GM10248 (cell line): ENCODE measurements at regions not wholly inside any gene's neighbourhood (a gene's known extent, or its start where the extent isn't known, plus 50 kb on each side); places are given as distances from the start of the nearest gene placed in this dataset.
"Not testable (repeated sequence)": the region's sequence is repeated elsewhere in the genome, so short reads cannot be mapped to it uniquely, and the experiment has no call there.

Experiments
- CTCF ChIA-PET: fragments of 300-600 bp; sonication (Branson Sonifier 250); formaldehyde crosslinking; extraction: SDS; loops from one replicate; lab custom pipeline; 2021; ENCODE audit warnings: antibody characterized with exemption; lab: Yijun Ruan, JAX
- POLR2A ChIA-PET: fragments of 350-650 bp; sonication (Branson Sonifier 250); formaldehyde crosslinking; extraction: SDS; loops from one replicate; lab custom pipeline; 2020; ENCODE audit warnings: antibody characterized with exemption; lab: Yijun Ruan, JAX
- DNase-seq: peaks from one replicate; pipeline ENCODE4 v3.0.0; 2012; ENCODE audit errors: extremely low spot score
- TF ChIP-seq, protein P1 (sequence below): IDR thresholded peaks from 2 replicates; pipeline ENCODE4 v1.5.1; 2012; ENCODE audit warnings: mild to moderate bottlenecking, low read depth; ENCODE audit errors: extremely low read depth, missing control alignments, control extremely low read depth

DNA sequence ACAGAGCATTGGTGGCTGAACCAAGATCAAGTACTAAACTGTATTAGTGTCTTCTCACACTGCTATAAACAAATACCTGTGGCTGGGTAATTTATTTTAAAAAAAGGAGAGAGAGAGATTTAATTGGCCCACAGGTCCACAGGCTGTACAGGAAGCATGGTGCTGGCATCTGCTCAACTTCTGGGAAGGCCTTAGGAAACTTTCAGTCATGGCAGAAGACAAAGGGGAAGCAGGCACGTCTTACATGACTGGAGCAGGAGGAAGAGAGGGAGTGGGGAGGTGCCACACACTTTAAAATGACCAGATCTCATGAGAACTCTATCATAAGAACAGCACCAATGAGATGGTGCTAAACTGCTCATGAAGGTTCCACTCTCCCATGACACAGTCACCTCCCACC is 95.2 kb upstream of the JCAD start:
- TF ChIP-seq, protein P1, sequence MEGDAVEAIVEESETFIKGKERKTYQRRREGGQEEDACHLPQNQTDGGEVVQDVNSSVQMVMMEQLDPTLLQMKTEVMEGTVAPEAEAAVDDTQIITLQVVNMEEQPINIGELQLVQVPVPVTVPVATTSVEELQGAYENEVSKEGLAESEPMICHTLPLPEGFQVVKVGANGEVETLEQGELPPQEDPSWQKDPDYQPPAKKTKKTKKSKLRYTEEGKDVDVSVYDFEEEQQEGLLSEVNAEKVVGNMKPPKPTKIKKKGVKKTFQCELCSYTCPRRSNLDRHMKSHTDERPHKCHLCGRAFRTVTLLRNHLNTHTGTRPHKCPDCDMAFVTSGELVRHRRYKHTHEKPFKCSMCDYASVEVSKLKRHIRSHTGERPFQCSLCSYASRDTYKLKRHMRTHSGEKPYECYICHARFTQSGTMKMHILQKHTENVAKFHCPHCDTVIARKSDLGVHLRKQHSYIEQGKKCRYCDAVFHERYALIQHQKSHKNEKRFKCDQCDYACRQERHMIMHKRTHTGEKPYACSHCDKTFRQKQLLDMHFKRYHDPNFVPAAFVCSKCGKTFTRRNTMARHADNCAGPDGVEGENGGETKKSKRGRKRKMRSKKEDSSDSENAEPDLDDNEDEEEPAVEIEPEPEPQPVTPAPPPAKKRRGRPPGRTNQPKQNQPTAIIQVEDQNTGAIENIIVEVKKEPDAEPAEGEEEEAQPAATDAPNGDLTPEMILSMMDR: no peak
- DNase-seq: no peak
- ChIA-PET POLR2A (no interaction called here), CTCF (no interaction called here)

GRCh38 chr10:30154126-30154525 is 94.7 kb upstream of the JCAD start:
- ChIA-PET CTCF (no interaction called here), POLR2A (no interaction called here)
- TF ChIP-seq, protein P1: no peak
- no peak for DNase-seq

- ChIA-PET CTCF (interaction anchor here (1.4 to 1.6 kb wide), 2 partner anchors 16 to 21 kb away, joined by 3 to 6 read pairs; no protein-coding TSS in a partner anchor), POLR2A (no interaction called here)
- no peak for DNase-seq
- TF ChIP-seq, protein P1: no peak
These were observed 92.4 kb upstream of the JCAD start for GRCh38 chr10:30151581-30152389.

DNA sequence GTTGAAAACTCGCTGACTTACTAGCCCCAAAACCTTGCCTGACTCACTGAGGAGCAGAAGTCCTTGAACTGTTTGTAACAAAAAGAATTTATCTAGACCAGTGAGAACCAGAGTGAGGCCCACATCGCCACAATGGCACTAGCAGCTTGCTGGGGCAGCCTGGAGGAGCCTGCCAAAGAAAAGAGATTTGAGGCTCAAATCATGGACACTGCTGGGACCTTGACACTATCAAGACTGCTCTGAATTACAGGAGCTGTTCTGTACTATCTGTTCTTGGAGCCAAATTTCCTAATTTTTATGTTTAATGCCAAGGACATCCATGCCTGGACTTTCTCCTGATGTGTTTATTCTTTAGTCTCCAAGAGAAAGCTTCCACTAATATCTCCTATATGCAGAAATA is 82.0 kb upstream of the JCAD start:
- TF ChIP-seq, protein P1: no peak
- ChIA-PET CTCF (no interaction called here), POLR2A (no interaction called here)
- DNase-seq: no peak

DNA sequence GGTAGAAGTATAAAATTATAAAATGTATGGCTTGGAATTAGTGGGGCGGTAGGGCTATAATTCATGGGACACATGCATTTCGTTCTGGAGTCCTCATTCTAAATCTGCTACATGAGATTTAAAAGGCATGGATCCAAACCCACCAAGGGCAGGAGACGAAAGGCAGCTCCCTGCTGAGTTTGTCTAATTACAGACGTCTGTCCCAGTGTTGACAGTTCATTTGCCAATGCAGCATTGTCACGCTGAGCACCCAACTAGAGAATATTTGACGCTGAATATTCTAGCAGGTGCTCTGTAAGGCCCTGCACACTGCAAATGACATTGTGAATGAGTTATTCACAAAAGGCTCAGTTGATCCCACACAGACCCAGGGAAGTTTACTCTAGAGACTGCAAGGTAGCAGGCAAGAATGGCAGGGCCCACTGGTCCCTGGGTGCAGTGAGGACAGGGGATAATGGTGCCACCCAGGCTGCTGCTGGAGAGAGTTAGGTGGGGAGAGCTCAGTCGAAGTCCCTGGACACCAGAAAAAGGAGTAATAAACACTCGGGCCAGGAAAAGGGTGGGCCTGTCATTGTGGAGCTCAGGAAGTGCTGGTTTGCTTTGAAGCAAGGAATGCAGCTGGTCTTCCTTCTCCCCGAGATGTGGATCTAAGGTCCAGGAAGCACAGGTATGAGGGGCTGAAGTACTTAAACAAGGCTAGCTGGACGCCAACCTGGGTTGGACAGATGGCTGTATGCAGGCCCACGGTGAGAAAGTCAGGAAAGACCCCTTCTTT is 75.0 kb upstream of the JCAD start:
- DNase-seq: no peak
- ChIA-PET CTCF (interaction anchor here (0.8 kb wide), 1 partner anchor 22 kb away, joined by 3 read pairs; no protein-coding TSS in a partner anchor), POLR2A (no interaction called here)

GRCh38 chr10:30133198-30133597 is 73.8 kb upstream of the JCAD start:
- TF ChIP-seq, protein P1: no peak
- DNase-seq: no peak
- POLR2A ChIA-PET: no interaction called here
- CTCF ChIA-PET: no interaction called here

More for the DNA sequence above, 75.0 kb upstream of the JCAD start:
- TF ChIP-seq, protein P1: no peak

GRCh38 chr10:30131369-30131768 is 72.0 kb upstream of the JCAD start:
- DNase-seq, POLR2A ChIA-PET, CTCF ChIA-PET: not testable (repeated sequence)

GRCh38 chr10:30129326-30129725 is 69.9 kb upstream of the JCAD start:
- CTCF ChIA-PET: interaction anchor here (1.4 kb wide), 1 partner anchor 14 kb away, joined by 5 read pairs; no protein-coding TSS in a partner anchor
- POLR2A ChIA-PET, DNase-seq: not testable (repeated sequence)
